GM21526 (cell line): ENCODE measurements at regions not wholly inside any gene's neighbourhood (a gene's known extent, or its start where the extent isn't known, plus 50 kb on each side); places are given as distances from the start of the nearest gene placed in this dataset.
"Not testable (repeated sequence)": the region's sequence is repeated elsewhere in the genome, so short reads cannot be mapped to it uniquely, and the experiment has no call there.

ENCODE experiments used
- ATAC-seq: cut with Tn5 transposase; IDR thresholded peaks from one replicate; pipeline ENCODE4 v1.9.1; 2021; ENCODE audit warnings: moderate library complexity; ENCODE audit not compliant: unreplicated experiment, low FRiP score

GRCh38 chr6:12473494-12473893, 183.3 kb downstream of the EDN1 start:
- ATAC-seq, result no peak

- no peak for ATAC-seq
Observed at GRCh38 chr6:12474167-12475140, 184.3 kb downstream of the EDN1 start.

GRCh38 chr6:12476484-12476883, 186.3 kb downstream of the EDN1 start:
- no peak for ATAC-seq

- ATAC-seq, result no peak
Observed at GRCh38 chr6:12477616-12478015, 187.5 kb downstream of the EDN1 start.

- ATAC-seq, result no peak
Observed at GRCh38 chr6:12478921-12479320, 188.8 kb downstream of the EDN1 start.

GRCh38 chr6:12479451-12479850, 189.3 kb downstream of the EDN1 start:
- no peak for ATAC-seq

- no peak for ATAC-seq
Observed at GRCh38 chr6:12479881-12480280, 189.7 kb downstream of the EDN1 start.

- ATAC-seq, result no peak
Observed at GRCh38 chr6:12480379-12480778, 190.2 kb downstream of the EDN1 start.

GRCh38 chr6:12481292-12481691, 191.1 kb downstream of the EDN1 start:
- no peak for ATAC-seq

GRCh38 chr6:12481850-12482249, 191.7 kb downstream of the EDN1 start:
- no peak for ATAC-seq

GRCh38 chr6:12482386-12483375, 192.5 kb downstream of the EDN1 start:
- no peak for ATAC-seq

GRCh38 chr6:12483712-12484111, 193.6 kb downstream of the EDN1 start:
- ATAC-seq, result peak; percentile 53

- no peak for ATAC-seq
Observed at GRCh38 chr6:12484519-12484918, 194.4 kb downstream of the EDN1 start.

GRCh38 chr6:12485226-12485764, 195.1 kb downstream of the EDN1 start:
- no peak for ATAC-seq

GRCh38 chr6:12485837-12486236, 195.7 kb downstream of the EDN1 start:
- no peak for ATAC-seq

GRCh38 chr6:12490351-12490903, 200.3 kb downstream of the EDN1 start:
- no peak for ATAC-seq

GRCh38 chr6:12490904-12491571, 200.9 kb downstream of the EDN1 start:
- no peak for ATAC-seq

GRCh38 chr6:12492929-12493328, 202.8 kb downstream of the EDN1 start:
- not testable (repeated sequence) for ATAC-seq

GRCh38 chr6:12493446-12493845, 203.3 kb downstream of the EDN1 start:
- ATAC-seq, result no peak

GRCh38 chr6:12494161-12494560, 204.0 kb downstream of the EDN1 start:
- no peak for ATAC-seq
